GM23338 (cell line): ENCODE measurements at regions not wholly inside any gene's neighbourhood (a gene's known extent, or its start where the extent isn't known, plus 50 kb on each side); places are given as distances from the start of the nearest gene placed in this dataset.

Experiments
- ATAC-seq: fragments of 200-7000 bp; cut with Tn5 transposase; 3 replicates; pipeline ENCODE4 v1.9.1; 2020
- DNase-seq: peaks from one replicate; pipeline ENCODE4 v3.0.0-alpha.2; 2015; ENCODE audit warnings: low spot score
- H2AFZ ChIP-seq: fragments of 200-600 bp; sonication (generic); 2 replicates; pipeline ENCODE4 v1.8.0; 2016; ENCODE audit warnings: antibody characterized with exemption, mild to moderate bottlenecking, moderate library complexity
- H3F3A ChIP-seq: fragments of 200-600 bp; sonication (generic); replicated peaks from 2 replicates; pipeline ENCODE4 v1.8.0; 2017; ENCODE audit warnings: antibody characterized with exemption, mixed run types, low read depth
- H3K27ac ChIP-seq: fragments of 200-600 bp; sonication (generic); 2 replicates; pipeline ENCODE4 v1.6.1; 2016; ENCODE audit warnings: low read depth
- H3K27me3 ChIP-seq: fragments of 200-600 bp; sonication (generic); 2 replicates; pipeline ENCODE4 v1.8.0; 2016; ENCODE audit warnings: mild to moderate bottlenecking, mixed run types, moderate library complexity; ENCODE audit not compliant: insufficient read depth
- H3K36me3 ChIP-seq: fragments of 200-600 bp; sonication (generic); 2 replicates; pipeline ENCODE4 v1.8.0; 2016; ENCODE audit warnings: mild to moderate bottlenecking; ENCODE audit not compliant: insufficient read depth
- H3K4me1 ChIP-seq: fragments of 200-600 bp; sonication (generic); 2 replicates; pipeline ENCODE4 v1.8.0; 2016; ENCODE audit warnings: mild to moderate bottlenecking, moderate library complexity; ENCODE audit not compliant: insufficient read depth
- H3K4me2 ChIP-seq: fragments of 200-600 bp; sonication (generic); 2 replicates; pipeline ENCODE4 v1.7.1; 2017; ENCODE audit warnings: mixed run types
- H3K4me3 ChIP-seq: fragments of 200-600 bp; sonication (generic); 2 replicates; pipeline ENCODE4 v1.6.1; 2016; ENCODE audit warnings: mixed run types
- H3K79me2 ChIP-seq: fragments of 200-600 bp; sonication (generic); replicated peaks from 2 replicates; pipeline ENCODE4 v1.8.0; 2017; ENCODE audit warnings: mild to moderate bottlenecking; ENCODE audit not compliant: insufficient read depth
- H3K9me2 ChIP-seq: fragments of 200-600 bp; sonication (generic); 2 replicates; pipeline ENCODE4 v1.8.0; 2017; ENCODE audit not compliant: insufficient read depth
- H4K20me1 ChIP-seq: fragments of 200-600 bp; sonication (generic); replicated peaks from 2 replicates; pipeline ENCODE4 v1.8.0; 2017; ENCODE audit warnings: mild to moderate bottlenecking; ENCODE audit not compliant: insufficient read depth
- H3K27ac Mint-ChIP-seq: 2 replicates; pipeline ENCODE4 v1.8.0; 2020; ENCODE audit warnings: inconsistent platforms, mild to moderate bottlenecking, moderate library complexity, mixed read lengths
- H3K27me3 Mint-ChIP-seq: 3 replicates; pipeline ENCODE4 v1.8.0; 2022; ENCODE audit warnings: low read depth, mild to moderate bottlenecking, moderate library complexity, mixed read lengths, inconsistent platforms; ENCODE audit not compliant: insufficient read depth, poor library complexity
- H3K36me3 Mint-ChIP-seq: 3 replicates; pipeline ENCODE4 v1.8.0; 2021; ENCODE audit warnings: low read depth, mild to moderate bottlenecking, inconsistent platforms, moderate library complexity, mixed read lengths
- H3K4me1 Mint-ChIP-seq: 3 replicates; pipeline ENCODE4 v1.8.0; 2020; ENCODE audit warnings: mild to moderate bottlenecking, inconsistent platforms, mixed read lengths
- H3K4me3 Mint-ChIP-seq: 3 replicates; pipeline ENCODE4 v1.8.0; 2021; ENCODE audit warnings: moderate library complexity, mild to moderate bottlenecking, inconsistent platforms, mixed read lengths
- H3K9me3 Mint-ChIP-seq: 3 replicates; pipeline ENCODE4 v1.8.0; 2020; ENCODE audit warnings: moderate library complexity, mild to moderate bottlenecking, inconsistent platforms, mixed read lengths
- CREB1 ChIP-seq: fragments of 250-450 bp; sonication (Bioruptor Pico); IDR thresholded peaks from 2 replicates; pipeline ENCODE4 v1.5.0; 2020; ENCODE audit warnings: low read depth, mild to moderate bottlenecking, moderate library complexity
- NANOG ChIP-seq: IDR thresholded peaks from 2 replicates; pipeline ENCODE4 v1.6.1; 2016; ENCODE audit warnings: antibody characterized with exemption, borderline replicate concordance
- STAT1 ChIP-seq: IDR thresholded peaks from one replicate; pipeline ENCODE4 v1.6.1; 2016; ENCODE audit warnings: antibody characterized with exemption; ENCODE audit not compliant: unreplicated experiment
- ZNF462 ChIP-seq: fragments of 250-450 bp; sonication (Bioruptor Pico); IDR thresholded peaks from 2 replicates; pipeline ENCODE4 v1.5.0; 2020; ENCODE audit warnings: mild to moderate bottlenecking, moderate library complexity
- TF ChIP-seq, protein P1 (sequence below): IDR thresholded peaks from one replicate; pipeline ENCODE4 v1.6.1; 2018; ENCODE audit warnings: antibody characterized with exemption; ENCODE audit not compliant: unreplicated experiment

- H3K4me3 ChIP-seq, result no peak overlapping the region
- Mint-ChIP-seq H3K9me3 (peaks cover 16% of the 10 kb centered on the region; the same call in 2 of the 3 replicates), H3K4me3 (no peak overlapping the region), H3K36me3 (peaks cover 6% of the 10 kb centered on the region; the same call in 1 of the 3 replicates), H3K27me3 (no peaks in the 10 kb centered on the region), H3K4me1 (peaks cover 14% of the 10 kb centered on the region), H3K27ac (no peak overlapping the region)
- no peaks in the 10 kb centered on the region for H3F3A ChIP-seq
- no peaks in the 10 kb centered on the region; the same call in 1 of the 2 replicates for H4K20me1 ChIP-seq
- H2AFZ ChIP-seq, result no peak overlapping the region
- H3K9me2 ChIP-seq, result peaks cover 30% of the 10 kb centered on the region
- no peaks in the 10 kb centered on the region for H3K79me2 ChIP-seq
- 0 out of 2 replicates have a peak overlapping the region, but pooled peaks have one; percentile 12 for H3K4me2 ChIP-seq
- no peak overlapping the region for H3K27ac ChIP-seq
- TF ChIP-seq, protein P1, sequence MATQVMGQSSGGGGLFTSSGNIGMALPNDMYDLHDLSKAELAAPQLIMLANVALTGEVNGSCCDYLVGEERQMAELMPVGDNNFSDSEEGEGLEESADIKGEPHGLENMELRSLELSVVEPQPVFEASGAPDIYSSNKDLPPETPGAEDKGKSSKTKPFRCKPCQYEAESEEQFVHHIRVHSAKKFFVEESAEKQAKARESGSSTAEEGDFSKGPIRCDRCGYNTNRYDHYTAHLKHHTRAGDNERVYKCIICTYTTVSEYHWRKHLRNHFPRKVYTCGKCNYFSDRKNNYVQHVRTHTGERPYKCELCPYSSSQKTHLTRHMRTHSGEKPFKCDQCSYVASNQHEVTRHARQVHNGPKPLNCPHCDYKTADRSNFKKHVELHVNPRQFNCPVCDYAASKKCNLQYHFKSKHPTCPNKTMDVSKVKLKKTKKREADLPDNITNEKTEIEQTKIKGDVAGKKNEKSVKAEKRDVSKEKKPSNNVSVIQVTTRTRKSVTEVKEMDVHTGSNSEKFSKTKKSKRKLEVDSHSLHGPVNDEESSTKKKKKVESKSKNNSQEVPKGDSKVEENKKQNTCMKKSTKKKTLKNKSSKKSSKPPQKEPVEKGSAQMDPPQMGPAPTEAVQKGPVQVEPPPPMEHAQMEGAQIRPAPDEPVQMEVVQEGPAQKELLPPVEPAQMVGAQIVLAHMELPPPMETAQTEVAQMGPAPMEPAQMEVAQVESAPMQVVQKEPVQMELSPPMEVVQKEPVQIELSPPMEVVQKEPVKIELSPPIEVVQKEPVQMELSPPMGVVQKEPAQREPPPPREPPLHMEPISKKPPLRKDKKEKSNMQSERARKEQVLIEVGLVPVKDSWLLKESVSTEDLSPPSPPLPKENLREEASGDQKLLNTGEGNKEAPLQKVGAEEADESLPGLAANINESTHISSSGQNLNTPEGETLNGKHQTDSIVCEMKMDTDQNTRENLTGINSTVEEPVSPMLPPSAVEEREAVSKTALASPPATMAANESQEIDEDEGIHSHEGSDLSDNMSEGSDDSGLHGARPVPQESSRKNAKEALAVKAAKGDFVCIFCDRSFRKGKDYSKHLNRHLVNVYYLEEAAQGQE, result no peak
- no peak for TF ChIP-seq CREB1 (CRISPR knock-in tag)
- TF ChIP-seq ZNF462, result no peak
- no peak for TF ChIP-seq STAT1
- no peak for TF ChIP-seq NANOG
- DNase-seq, result peak; percentile 13
- no peaks in the 10 kb centered on the region; the same call in 1 of the 2 replicates for H3K36me3 ChIP-seq
- H3K27me3 ChIP-seq, result no peaks in the 10 kb centered on the region
- ATAC-seq, result peak; percentile 71
- peaks cover 7% of the 10 kb centered on the region; the same call in 1 of the 2 replicates for H3K4me1 ChIP-seq
Measured at GRCh38 chr2:7145707-7146106, 228.5 kb downstream of the RNF144A start.
